ENCODE measurements at regions not wholly inside any gene's neighbourhood (a gene's known extent, or its start where the extent isn't known, plus 50 kb on each side); places are given as distances from the start of the nearest gene placed in this dataset.

GRCh38 chr2:24409700-24410556 lies 49.6 kb upstream of the ITSN2 start (continued):
- TF ChIP-seq KLF16 (CRISPR knock-in tag; IDR thresholded peaks at IDR 0.05) (0 out of 4 replicates have a peak, but pooled peaks of 1 of the 2 experiments have one; percentile 27), DZIP1 (CRISPR knock-in tag; IDR thresholded peaks at IDR 0.05) (no peak), ZNF614 (CRISPR knock-in tag; IDR thresholded peaks at IDR 0.05; ENCODE audit: borderline replicate concordance) (no peak), CTCF (CRISPR knock-in tag; IDR thresholded peaks at IDR 0.05) (peak; percentile 90), HDAC1 (CRISPR knock-in tag; IDR thresholded peaks at IDR 0.05) (no peak), ZNF44 (CRISPR knock-in tag; IDR thresholded peaks at IDR 0.05) (no peak), RBAK (CRISPR knock-in tag; IDR thresholded peaks at IDR 0.05) (no peak), ZNF251 (CRISPR knock-in tag; IDR thresholded peaks at IDR 0.05) (no peak), ZNF503 (CRISPR knock-in tag; IDR thresholded peaks at IDR 0.05) (no peak), ERF (CRISPR knock-in tag; IDR thresholded peaks at IDR 0.05) (0 out of 2 replicates have a peak, but pooled peaks have one; percentile 23), FOXC1 (CRISPR knock-in tag; IDR thresholded peaks at IDR 0.05; ENCODE audit: borderline replicate concordance) (no peak), CCDC6 (CRISPR knock-in tag; IDR thresholded peaks at IDR 0.05) (no peak), ZBTB1 (CRISPR knock-in tag; IDR thresholded peaks at IDR 0.05; ENCODE audit: borderline replicate concordance) (no peak), ELF1 (CRISPR knock-in tag; IDR thresholded peaks at IDR 0.05) (peak; percentile 24; the same call in 1 of the 2 replicates), STAG1 (CRISPR knock-in tag; IDR thresholded peaks at IDR 0.05) (peak; percentile 94), THRA (CRISPR knock-in tag; IDR thresholded peaks at IDR 0.05; ENCODE audit: borderline replicate concordance) (0 out of 2 replicates have a peak, but pooled peaks have one; percentile 24), SMAD3 (CRISPR knock-in tag; IDR thresholded peaks at IDR 0.05) (0 out of 2 replicates have a peak, but pooled peaks have one; percentile 29), ZNF816 (CRISPR knock-in tag; IDR thresholded peaks at IDR 0.05; ENCODE audit: borderline replicate concordance) (no peak)
